ENCODE measurements at regions not wholly inside any gene's neighbourhood (a gene's known extent, or its start where the extent isn't known, plus 50 kb on each side); places are given as distances from the start of the nearest gene placed in this dataset.

DNA sequence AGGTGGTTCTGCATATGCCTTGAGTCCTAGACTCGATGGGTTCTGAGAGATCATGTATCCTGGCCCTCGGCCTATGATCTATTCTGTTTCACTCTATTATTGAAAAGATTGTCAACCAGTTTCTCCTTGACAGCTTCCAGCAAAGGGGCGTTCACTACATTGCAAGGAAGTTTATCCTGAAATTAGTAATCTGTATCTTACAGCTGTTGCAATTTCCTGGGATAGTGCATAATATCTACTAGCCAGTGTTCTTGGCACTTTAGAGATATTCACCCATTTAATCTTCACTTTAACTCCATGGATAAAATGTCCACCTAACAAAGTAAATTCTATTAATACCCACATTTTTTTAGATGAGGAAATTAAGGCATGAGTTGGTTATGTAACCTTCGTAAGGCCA is 203.6 kb downstream of the TGFB2 start:
- intact Hi-C loops (cut with micrococcal nuclease): no loop called here

DNA sequence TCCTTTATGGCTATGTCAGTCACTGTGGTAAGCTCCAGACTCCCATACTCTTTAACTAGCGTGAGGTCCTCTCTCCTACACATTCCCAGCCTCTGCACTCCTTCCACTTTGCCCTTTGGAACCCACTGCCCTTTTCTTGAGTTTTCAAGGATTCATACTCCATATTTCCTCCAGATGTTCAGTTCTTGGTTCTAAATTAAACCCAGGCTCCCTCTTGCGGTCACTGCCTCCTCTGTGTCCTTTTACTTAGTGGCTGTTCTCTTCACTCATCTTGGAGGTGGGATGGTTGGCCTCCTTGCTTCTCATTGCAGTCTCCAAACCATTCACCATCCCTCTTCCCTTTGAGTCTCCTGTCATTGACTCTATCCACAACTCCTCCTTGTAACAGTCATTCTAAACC is 208.1 kb downstream of the TGFB2 start:
- Histone ChIP-seq H3K27me3 (ENCODE audit: low read depth) (no peaks in the 10 kb centered on the region), H3K4me3 (no peak overlapping the region), H3K36me3 (no peaks in the 10 kb centered on the region), H3K4me1 (peaks cover 7% of the 10 kb centered on the region), H3K9me3 (replicated peaks) (no peaks in the 10 kb centered on the region), H3K27ac (replicated peaks) (no peak overlapping the region)
- TF ChIP-seq, protein P1, sequence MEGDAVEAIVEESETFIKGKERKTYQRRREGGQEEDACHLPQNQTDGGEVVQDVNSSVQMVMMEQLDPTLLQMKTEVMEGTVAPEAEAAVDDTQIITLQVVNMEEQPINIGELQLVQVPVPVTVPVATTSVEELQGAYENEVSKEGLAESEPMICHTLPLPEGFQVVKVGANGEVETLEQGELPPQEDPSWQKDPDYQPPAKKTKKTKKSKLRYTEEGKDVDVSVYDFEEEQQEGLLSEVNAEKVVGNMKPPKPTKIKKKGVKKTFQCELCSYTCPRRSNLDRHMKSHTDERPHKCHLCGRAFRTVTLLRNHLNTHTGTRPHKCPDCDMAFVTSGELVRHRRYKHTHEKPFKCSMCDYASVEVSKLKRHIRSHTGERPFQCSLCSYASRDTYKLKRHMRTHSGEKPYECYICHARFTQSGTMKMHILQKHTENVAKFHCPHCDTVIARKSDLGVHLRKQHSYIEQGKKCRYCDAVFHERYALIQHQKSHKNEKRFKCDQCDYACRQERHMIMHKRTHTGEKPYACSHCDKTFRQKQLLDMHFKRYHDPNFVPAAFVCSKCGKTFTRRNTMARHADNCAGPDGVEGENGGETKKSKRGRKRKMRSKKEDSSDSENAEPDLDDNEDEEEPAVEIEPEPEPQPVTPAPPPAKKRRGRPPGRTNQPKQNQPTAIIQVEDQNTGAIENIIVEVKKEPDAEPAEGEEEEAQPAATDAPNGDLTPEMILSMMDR (IDR thresholded peaks at IDR 0.05; ENCODE audit: borderline replicate concordance): no peak
- no peak for DNase-seq
- intact Hi-C loops (cut with micrococcal nuclease): no loop called here

More for the DNA sequence above, 203.6 kb downstream of the TGFB2 start:
- DNase-seq: no peak
- H3K4me3 ChIP-seq: no peak overlapping the region
- H3K36me3 ChIP-seq: no peaks in the 10 kb centered on the region
- no peaks in the 10 kb centered on the region for H3K27me3 ChIP-seq (ENCODE audit: low read depth)
- H3K9me3 ChIP-seq (replicated peaks): no peaks in the 10 kb centered on the region
- TF ChIP-seq, protein P1 (IDR thresholded peaks at IDR 0.05; ENCODE audit: borderline replicate concordance): no peak
- no peaks in the 10 kb centered on the region for H3K4me1 ChIP-seq
- H3K27ac ChIP-seq (replicated peaks): no peak overlapping the region

DNA sequence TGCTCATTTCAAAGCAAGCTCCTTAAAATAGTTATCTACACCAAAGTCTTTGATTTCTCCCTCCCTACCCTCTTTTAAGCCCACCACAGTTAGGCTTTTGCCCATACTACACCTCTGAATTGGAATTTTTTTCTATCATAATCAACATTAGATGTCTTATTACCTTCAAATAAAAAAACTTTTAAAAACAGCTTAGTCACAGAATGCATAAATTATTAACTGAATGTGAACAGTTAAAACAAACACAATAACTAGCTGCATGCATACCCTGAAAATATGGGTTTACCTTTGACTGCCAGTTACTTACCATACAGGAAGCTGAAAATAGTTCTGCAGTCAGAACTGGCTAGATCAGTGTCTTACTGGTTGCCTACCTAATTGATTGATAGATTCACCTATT is 210.9 kb downstream of the TGFB2 start:
- H3K4me1 ChIP-seq: peaks cover 7% of the 10 kb centered on the region
- TF ChIP-seq, protein P1 (IDR thresholded peaks at IDR 0.05; ENCODE audit: borderline replicate concordance): no peak
- H3K36me3 ChIP-seq: no peaks in the 10 kb centered on the region
- H3K9me3 ChIP-seq (replicated peaks): no peaks in the 10 kb centered on the region
- no peaks in the 10 kb centered on the region for H3K27me3 ChIP-seq (ENCODE audit: low read depth)
- H3K4me3 ChIP-seq: no peak overlapping the region
- DNase-seq: no peak
- intact Hi-C loops (cut with micrococcal nuclease): no loop called here
- no peak overlapping the region for H3K27ac ChIP-seq (replicated peaks)

DNA sequence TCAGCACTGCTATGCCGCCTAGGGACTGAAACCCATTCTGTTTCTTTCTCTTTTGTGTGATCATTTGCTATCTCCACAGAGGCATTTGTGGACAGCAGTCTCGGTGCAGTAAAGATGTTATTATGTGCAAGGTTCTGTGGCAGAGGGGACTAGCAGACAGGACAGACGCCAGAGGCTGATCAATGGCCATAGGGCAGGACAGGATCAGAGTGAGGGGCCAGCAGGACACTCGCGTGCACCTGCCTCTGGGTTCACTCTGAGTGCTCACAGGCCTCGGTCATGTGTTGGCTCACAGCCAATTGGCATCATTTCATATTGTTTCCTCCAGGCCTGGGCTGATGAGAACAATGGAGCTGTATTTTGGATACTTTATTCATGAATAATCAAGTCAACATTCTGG is 212.6 kb downstream of the TGFB2 start:
- Histone ChIP-seq H3K4me3 (no peak overlapping the region), H3K4me1 (peaks cover 7% of the 10 kb centered on the region), H3K27me3 (ENCODE audit: low read depth) (no peaks in the 10 kb centered on the region), H3K9me3 (replicated peaks) (no peaks in the 10 kb centered on the region), H3K36me3 (no peaks in the 10 kb centered on the region), H3K27ac (replicated peaks) (no peak overlapping the region)
- intact Hi-C loops (cut with micrococcal nuclease): no loop called here
- TF ChIP-seq, protein P1 (IDR thresholded peaks at IDR 0.05; ENCODE audit: borderline replicate concordance): no peak
- DNase-seq: no peak

DNA sequence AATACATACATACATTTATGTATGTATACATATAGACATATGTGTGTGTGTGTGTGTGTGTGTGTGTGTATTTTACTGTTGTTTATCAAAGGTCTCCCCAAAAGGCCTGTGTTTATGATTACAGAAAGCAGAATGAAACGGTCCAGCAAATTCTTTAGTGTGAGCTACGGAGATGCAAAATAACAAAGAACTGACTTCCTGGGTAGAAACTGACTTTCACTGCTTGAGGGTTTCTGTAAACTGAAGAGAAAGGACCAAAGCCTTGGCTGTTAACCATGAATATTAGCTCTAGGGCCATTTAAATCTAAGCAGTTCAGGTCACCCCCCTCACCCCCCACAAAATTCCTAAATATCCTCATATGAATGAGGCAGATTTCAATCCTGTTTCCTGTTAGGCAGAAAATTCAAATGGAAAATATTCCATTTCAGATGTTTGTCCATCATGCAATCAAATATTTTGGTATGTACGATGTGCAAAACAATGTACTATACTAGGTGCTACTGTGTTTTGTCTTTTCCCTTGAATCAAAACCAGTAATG is 213.2 kb downstream of the TGFB2 start:
- no peak overlapping the region for H3K4me3 ChIP-seq
- H3K27me3 ChIP-seq (ENCODE audit: low read depth): no peaks in the 10 kb centered on the region
- no peaks in the 10 kb centered on the region for H3K36me3 ChIP-seq
- intact Hi-C loops (cut with micrococcal nuclease): no loop called here
- H3K9me3 ChIP-seq (replicated peaks): no peaks in the 10 kb centered on the region
- no peak for DNase-seq
- TF ChIP-seq, protein P1 (IDR thresholded peaks at IDR 0.05; ENCODE audit: borderline replicate concordance): no peak
- H3K4me1 ChIP-seq: peaks cover 7% of the 10 kb centered on the region
- H3K27ac ChIP-seq (replicated peaks): no peak overlapping the region

Measured in left ventricle myocardium inferior (tissue), 1 donor.